Hematopoietic multipotent progenitor cell treated with erythropoietin and hydrocortisone succinate and interleukin-3 and kit ligand, for 8 days (in vitro differentiated cells): ENCODE measurements at regions not wholly inside any gene's neighbourhood (a gene's known extent, or its start where the extent isn't known, plus 50 kb on each side); places are given as distances from the start of the nearest gene placed in this dataset.
A peak's percentile ranks its signal among the peaks of the same experiment; 100 is the strongest.
"Not testable (repeated sequence)": the region's sequence is repeated elsewhere in the genome, so short reads cannot be mapped to it uniquely, and the experiment has no call there.

Experiments
- DNase-seq: peaks from one replicate; pipeline ENCODE4 v3.0.0-alpha.2; 2015

DNA sequence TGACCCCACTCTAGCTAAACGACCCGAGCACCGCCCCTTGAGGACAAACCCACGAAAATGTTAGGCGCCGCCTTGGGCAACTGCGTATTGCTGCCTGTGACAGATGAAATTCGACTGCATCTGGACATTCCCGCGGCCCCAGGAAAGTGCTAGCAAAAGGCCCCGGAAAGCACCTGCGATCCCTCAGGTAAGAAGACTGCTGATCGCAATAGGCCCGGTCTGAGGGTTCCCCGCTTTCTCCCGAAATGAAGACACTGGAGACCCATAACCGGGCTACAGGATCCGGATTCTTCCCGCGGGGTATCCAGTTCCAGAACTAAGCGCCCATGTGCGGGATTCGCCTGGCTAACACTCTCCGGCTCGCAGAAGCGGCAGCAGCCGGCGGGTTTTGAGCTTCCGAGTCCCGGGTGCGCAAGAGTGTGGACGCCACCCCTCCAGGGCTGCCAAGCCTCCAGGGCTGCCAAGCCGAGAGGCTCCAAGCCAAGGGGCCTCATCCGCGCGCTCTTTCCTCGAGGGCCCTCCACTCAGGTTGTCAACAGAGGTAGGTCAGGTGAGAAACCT is 157.9 kb upstream of the NBPF11 start:
- no peak for DNase-seq

DNA sequence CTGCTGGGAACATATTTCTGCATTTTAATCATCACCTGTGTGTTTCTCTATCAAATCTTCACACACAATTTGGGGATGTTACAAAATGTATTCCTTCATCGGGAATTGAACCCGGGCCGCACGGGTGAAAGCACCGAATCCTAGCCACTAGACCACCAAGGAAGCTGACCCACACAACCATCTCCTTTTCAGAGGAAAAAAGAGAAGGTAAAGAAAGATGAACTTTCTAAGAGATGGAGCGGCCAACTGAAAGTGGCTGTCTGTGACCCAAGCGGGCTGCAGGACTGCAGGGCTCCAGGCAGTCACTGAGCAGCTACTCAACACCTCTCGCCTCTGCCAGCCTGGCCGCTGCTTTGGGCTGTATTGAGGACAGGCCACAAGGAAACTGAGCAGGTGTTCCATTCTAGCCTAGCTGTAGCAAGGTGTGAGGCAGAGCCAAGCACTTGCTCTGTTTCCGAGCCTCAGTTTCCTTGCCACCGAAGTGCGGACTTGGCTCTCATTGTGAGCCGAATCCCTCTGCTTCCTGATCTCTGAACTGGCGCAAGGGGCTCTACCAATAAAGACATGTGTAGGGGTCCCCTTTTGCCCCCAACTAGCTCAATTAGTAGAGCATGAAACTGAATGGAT is 156.9 kb upstream of the NBPF11 start:
- DNase-seq: no peak

DNA sequence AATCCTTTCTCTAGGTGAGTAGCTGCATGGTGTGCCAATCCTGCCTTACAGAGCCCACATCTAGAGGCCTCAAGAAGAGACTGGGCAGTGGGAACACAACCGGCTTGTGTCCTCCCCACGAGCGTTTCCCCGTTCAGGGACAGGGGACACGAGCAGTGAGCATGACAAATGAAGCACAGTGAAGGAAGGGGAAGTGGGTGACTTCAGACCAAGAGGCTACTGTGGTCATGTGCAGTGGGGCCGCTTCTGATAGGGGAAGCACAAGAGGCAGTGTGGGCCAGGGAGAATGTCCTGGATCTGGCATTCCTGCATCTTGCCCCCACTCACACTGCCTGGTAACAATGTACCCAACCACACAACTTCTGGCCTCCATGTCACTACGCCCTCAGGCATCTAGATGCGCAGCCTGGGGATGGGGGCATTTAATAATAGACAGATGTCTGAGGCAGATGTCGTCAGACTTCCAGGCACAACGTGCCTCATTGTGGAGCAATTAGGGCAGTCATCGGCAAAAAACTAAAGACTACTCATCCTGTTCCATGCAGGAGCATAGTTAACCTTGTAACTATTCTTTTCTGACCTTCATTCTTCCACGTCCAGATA is 155.6 kb upstream of the NBPF11 start:
- DNase-seq: no peak

DNA sequence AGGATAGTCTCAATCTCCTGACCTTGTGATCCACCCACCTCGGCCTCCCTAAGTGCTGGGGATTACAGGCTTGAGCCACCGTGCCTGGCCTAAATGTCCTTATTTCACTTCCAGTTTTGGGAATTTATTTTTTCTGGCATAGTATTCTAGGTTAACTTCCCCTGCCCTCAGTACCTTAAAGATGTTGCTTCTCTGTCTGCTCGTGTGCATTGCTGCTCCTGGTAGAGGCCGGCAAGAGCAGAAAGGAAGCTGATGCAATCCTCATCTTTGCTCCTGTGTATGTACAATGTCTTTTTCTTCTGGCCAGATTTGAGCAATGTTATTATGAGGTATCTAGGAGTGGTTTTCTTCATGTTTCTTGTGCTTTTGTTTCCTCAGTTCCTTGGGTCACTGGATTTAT is 152.9 kb upstream of the NBPF11 start:
- not testable (repeated sequence) for DNase-seq

DNA sequence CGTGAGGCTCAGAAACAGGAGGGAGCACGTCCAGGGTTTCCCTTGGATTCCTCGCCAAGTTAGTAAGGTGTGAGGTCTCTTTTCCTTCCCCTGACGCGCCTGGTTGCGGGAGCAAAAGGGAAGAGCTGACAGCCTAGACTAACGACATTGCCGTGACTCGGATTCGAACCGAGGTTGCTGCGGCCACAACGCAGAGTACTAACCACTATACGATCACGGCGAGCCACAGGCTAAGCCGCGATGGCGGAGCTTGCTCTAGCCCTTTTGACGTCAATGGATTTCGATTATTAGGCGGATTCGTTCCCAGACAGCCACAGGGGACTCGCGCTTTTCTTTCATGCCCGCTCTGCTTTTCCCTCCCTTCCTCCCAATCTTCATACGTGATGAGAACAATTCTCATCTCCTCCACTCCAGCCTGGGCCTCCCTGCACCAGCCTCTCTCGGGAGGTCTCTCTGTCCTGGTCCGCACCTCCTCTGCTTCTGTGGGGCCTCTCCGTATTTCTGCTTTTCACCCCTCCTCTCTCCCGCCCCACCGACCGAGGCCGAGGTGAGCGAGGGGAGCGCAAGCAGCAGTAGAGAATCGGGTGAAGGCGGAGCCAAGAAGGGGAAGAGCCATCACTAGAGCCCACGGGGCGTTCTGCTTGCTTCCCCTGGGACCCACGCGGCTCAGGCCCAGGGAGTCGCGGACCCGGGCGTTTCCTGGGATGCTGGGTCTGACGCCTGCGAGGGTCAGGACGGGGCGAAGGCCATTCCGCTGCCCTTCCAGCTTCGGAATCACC is 150.7 kb upstream of the NBPF11 start:
- DNase-seq: not testable (repeated sequence)

DNA sequence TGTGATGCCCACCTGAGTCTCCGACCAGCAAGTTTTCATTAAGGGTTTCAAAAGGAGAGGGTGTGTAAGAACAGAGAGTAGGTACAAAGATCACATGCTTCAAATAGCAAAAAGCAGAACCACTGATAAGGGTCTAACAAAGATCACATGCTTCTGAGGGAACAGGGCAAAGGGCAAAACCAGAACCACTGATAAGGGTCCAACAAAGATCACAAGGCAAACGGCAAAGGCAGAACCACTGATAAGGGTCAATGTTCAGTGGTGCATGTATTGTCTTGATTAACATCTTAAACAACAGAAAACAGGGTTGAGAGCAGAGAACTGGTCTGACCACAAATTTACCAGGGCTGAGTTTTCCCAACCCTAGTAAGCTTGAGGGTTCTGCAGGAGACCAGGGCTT is 145.8 kb upstream of the NBPF11 start:
- DNase-seq: peak; percentile 39

DNA sequence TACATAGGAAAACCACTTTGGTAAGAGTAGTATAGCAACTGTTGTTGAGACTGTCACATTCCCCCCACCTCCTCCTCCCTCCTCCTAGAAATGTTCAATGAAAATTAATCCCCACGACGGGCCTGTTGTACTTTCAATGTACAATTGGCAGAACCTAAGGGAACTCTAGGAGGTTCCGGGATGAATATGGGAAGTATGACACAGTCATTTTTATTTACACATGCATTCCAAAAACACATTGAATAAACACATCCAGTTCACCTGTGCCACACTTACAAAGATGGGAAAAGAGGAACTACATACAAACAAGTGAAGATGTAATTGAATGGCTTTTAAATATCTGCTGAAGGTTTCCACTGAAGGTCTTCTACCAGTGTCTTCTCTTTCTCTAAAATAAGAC is 144.4 kb upstream of the NBPF11 start:
- DNase-seq: no peak

DNA sequence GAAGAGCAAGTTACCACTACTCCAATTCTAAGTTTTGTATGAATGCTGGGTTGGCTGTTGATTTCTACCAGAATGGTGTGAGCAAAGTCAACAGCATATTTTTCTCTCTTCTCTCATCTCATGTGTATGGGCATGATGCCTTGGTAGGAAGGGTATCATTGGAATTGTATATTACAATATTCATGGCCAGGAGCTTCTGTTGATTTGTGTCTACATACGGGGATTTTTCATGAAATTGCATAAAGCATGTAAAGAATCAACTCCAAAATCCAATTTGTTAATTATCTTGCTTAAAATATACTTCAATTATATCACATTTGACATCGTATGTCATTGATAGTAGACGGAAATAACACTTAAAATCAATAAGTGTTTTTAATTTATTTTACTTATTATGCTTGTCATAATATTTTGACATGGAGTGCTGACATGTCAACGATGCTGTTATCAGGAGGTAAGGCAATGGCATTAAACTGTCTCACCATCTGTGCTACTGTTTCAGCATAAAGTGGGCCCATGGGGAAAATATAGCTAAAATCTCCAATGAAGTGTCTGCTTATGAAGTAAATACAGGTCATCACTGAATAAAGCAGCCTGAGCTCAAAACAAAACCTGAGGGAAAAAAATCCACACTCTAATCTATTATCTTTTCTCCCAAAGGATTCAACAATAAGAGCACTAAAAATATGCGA is 142.2 kb upstream of the NBPF11 start:
- no peak for DNase-seq

DNA sequence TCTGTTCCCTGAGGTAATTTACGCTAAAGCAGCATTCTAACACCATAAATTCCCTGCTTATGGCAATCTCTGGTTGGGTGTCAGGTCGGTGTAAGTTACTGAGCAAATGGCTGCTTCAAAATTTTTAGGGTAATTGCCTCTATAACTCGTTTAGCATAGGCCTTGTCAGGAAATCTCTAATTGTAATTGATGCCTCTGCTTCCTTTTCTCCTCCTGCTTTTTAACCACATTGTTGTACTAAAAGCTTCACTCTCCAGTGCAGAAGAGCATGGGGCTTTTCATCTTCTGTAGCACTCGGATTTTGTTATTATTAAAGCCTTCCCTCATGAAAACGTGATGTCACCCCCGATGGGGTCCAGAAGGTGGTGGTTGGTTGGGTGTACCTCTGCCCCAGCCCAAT is 141.6 kb upstream of the NBPF11 start:
- DNase-seq: no peak

DNA sequence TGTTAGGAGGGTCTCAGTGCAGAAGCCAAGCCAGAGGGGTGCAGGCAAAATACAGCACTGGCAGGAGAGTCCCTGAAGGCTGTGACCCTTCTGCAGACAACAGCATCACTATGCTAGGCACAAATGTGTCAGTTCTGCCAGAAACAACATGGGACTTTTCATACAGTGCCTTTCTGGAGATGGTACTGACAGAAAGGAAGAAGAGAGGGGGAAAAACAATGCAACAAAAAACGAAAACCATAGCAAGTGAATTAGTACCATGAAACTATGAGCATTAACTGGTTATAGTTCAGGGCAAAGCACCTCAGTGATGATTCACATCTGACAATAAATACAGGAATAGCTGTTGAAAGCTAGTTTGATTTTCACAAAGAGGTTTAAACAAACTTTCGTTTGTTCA is 140.8 kb upstream of the NBPF11 start:
- no peak for DNase-seq

DNA sequence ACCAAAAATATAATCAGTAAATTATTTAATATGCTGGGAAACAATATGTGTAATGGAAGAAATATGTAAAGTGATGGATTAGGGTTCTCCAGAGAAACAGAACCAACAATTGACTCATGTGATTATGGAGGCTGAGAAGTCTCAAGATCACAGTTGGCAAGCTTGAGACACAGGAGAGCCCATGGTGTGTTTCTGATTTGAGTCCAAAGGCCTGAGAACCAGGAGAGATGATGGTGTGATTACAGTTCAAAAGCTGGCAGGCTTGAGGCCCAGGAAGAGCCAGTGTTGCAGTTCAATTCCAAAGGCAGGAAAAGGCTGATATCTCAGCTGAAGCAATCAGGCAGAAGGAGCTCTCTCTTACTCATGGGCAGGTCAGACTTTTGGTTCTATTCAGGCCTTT is 138.8 kb upstream of the NBPF11 start:
- no peak for DNase-seq

DNA sequence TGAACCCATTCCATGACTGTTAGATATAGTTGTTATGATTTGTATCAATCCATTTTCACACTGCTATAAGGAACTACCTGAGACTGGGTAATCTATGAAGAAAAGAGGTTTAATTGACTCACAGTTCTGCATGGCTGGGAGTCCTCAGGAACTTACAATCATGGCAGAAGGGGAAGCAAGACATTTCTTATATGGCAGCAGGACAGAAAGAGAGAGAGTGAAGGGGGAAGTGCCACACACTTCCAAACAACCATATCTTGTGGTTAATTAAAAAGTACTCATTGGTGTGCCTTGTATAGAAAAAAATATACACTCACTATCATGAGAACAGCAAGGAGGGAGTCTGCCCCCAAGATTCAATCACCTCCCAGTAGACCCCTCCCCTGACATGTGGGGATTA is 137.6 kb upstream of the NBPF11 start:
- no peak for DNase-seq

DNA sequence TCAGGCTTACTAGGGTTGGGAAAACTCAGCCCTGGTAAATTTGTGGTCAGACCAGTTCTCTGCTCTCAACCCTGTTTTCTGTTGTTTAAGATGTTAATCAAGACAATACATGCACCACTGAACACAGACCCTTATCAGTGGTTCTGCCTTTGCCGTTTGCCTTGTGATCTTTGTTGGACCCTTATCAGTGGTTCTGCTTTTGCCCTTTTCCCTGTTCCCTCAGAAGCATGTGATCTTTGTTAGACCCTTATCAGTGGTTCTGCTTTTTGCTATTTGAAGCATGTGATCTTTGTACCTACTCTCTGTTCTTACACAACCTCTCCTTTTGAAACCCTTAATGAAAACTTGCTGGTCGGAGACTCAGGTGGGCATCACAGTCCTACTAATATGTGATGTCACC is 133.9 kb upstream of the NBPF11 start:
- peak; percentile 23 for DNase-seq

DNA sequence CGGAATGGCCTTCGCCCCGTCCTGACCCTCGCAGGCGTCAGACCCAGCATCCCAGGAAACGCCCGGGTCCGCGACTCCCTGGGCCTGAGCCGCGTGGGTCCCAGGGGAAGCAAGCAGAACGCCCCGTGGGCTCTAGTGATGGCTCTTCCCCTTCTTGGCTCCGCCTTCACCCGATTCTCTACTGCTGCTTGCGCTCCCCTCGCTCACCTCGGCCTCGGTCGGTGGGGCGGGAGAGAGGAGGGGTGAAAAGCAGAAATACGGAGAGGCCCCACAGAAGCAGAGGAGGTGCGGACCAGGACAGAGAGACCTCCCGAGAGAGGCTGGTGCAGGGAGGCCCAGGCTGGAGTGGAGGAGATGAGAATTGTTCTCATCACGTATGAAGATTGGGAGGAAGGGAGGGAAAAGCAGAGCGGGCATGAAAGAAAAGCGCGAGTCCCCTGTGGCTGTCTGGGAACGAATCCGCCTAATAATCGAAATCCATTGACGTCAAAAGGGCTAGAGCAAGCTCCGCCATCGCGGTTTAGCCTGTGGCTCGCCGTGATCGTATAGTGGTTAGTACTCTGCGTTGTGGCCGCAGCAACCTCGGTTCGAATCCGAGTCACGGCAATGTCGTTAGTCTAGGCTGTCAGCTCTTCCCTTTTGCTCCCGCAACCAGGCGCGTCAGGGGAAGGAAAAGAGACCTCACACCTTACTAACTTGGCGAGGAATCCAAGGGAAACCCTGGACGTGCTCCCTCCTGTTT is 128.9 kb upstream of the NBPF11 start:
- not testable (repeated sequence) for DNase-seq

DNA sequence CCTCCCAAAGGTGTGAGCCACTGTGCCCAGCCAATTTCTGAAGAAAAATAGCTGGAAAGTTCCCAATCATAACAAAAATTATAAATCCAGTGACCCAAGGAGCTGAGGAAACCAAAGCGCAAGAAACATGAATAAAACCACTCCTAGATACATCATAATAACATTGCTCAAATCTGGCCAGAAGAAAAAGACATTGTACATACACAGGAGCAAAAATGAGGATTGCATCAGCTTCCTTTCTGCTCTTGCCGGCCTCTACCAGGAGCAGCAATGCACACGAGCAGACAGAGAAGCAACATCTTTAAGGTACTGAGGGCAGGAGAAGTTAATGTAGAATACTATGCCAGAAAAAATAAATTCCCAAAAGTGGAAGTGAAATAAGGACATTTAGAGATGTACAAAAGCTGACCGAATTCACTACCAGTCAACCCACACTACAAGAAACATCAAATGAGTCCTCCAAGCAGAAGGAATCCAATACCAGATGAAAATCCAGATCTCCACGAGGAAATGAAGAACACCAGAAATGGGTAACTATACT is 127.0 kb upstream of the NBPF11 start:
- not testable (repeated sequence) for DNase-seq

DNA sequence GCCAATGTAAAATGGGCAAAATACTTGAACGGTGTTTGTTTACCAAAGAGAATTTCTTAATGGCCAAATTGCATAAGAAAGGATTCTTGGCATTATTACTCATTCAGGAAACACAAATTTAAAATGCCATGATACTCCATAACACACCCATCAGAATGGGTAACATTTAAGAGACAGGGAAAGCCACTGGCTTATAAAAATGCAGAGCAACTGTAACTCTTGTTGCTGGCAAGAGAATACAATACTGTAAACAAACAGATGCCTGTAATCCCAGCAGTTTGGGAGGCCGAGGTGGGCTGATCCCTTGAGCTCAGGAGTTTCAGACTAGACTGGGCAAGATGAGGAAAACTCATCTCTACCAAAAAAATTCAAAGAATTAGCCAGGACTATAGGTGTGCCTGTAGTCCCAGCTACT is 125.8 kb upstream of the NBPF11 start:
- not testable (repeated sequence) for DNase-seq

DNA sequence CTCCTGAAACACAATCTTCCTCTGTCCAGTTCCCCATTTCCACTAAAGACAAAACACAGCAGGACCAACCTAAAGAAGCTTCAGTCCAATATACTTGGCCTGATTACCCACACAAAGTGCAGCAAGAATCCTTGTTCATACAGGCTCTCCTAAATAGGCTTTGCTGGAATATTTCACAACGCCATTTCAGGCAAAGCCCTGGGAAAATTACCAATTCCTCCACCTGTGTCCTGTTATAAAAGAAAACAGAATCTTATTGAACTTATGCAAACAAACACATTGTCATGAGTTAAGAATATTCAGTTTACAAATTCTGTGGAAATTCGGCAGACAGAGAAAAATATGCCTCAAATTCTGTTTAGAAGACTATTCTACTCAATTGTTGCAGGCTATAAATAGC is 115.0 kb upstream of the NBPF11 start:
- not testable (repeated sequence) for DNase-seq

DNA sequence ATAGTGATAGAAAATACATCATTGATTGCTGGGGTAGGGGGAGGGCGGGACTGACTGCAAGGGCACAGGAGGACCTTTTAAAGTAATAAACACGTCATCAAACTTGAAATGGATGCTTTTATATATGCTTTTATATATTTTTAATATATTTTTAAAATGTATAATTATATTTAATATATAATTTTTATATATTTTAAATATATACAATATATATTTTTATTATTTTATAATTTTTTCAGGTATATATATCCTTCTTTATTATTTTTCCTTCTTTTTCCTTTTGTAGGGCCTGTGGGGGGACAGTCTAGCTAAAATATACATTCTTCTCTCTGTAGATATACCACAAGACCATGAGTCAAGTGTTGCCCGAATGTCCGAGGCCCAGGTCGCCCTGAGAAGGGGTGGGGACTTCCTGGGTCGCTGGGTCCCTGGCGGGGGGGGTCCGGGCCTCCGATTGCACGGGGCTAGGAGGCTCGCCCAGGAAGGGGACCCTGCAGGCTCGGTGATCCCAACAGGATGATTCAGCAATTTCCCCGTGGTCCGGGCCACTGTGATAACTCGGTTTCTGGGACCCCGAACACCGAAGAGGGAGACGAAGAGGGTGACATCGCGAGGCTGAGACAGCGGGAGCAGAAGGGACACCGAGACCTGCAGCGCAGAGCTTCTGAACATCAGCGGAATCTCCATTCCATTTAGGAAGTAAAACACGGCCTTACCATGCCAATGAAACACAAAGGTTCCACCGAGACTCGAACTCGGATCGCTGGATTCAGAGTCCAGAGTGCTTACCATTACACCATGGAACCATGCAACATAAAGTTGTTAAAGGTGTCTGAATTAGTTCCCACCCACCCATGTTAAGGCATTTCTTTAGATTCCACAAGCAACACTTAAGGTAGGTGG is 112.5 kb upstream of the NBPF11 start:
- DNase-seq: peak; percentile 53

DNA sequence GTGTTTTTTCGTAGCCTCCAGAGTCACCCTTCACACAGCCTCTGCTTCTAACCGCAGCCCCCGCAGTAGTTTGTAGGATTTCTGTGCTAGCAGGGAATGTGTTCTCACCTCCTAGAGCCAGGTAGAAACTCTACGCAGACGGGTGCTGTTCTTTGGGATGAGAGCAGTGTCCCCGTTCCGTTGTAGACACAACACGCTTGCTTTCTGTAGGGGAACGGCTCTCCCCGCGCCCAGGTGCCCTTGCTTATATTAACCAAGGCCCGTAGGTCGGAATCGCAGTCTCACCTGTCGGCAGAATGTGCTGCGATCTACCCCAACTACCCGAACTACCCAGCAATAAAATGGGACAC is 111.8 kb upstream of the NBPF11 start:
- DNase-seq: no peak

DNA sequence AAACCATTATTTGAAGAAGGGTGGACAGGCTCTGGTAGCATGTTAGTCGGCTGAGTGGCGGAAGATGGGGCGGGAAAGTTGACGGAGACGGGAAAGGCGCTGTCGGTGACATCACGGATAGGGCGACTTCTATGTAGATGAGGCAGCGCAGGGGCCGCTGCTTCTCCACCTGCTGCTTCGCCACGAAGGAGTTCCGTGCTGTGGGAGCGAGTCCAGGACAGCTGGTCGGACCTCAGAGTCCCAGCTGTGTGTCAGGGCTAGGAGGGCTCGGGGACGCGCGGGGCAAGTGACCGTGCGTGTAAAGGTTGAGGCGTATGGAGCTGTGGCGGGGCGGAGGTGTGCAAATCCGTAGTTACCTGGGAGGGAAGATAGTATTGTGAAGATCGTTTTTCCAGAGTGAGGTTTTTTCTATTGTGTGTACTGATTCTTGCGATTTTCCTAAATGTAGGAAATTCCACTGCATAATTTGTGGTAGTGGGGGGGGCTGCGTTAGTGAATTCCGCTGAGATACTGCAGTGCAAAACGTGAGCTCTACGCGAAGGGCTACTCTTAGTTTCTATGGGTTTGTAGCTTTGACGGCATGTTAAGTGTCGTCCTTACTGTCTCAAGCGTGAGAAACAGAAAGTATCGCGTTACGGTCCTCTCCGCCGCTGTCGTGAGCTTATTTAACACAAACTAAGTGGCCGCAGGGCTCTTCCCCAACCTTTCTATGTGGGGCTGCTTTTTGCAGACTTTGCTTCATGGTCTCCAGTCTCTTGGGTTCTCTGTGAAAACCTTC is 111.2 kb upstream of the NBPF11 start:
- DNase-seq: peak; percentile 93
